Stomach (tissue), 4 donors: ENCODE measurements at regions not wholly inside any gene's neighbourhood (a gene's known extent, or its start where the extent isn't known, plus 50 kb on each side); places are given as distances from the start of the nearest gene placed in this dataset.

ENCODE experiments used
- EP300 ChIP-seq: sonication (generic); formaldehyde crosslinking; IDR thresholded peaks from one replicate; pipeline ENCODE4 v1.6.1; 2017; ENCODE audit warnings: antibody characterized with exemption
- POLR2A ChIP-seq, 4 donors: fragments of 450-650 bp; IDR thresholded peaks; one replicate each; pipeline ENCODE4 v1.6.1; 2016; ENCODE audit warnings: antibody characterized with exemption in 4 of 4, control low read depth in 2 of 4, mild to moderate bottlenecking in 1 of 4, moderate library complexity in 1 of 4
- TF ChIP-seq, protein P1 (sequence below), 7 experiments: fragments of 450-650 bp in 4 of 7; fragments of 200-600 bp in 3 of 7; sonication (generic) in 3 of 7; IDR thresholded peaks; one replicate each; pipeline ENCODE4 v1.5.1; 2016 to 2019; ENCODE audit warnings: antibody characterized with exemption in 7 of 7, control low read depth in 2 of 7, mild to moderate bottlenecking in 1 of 7

GRCh38 chr17:45730192-45730591, 53.9 kb upstream of the CRHR1 start:
- TF ChIP-seq, protein P1, sequence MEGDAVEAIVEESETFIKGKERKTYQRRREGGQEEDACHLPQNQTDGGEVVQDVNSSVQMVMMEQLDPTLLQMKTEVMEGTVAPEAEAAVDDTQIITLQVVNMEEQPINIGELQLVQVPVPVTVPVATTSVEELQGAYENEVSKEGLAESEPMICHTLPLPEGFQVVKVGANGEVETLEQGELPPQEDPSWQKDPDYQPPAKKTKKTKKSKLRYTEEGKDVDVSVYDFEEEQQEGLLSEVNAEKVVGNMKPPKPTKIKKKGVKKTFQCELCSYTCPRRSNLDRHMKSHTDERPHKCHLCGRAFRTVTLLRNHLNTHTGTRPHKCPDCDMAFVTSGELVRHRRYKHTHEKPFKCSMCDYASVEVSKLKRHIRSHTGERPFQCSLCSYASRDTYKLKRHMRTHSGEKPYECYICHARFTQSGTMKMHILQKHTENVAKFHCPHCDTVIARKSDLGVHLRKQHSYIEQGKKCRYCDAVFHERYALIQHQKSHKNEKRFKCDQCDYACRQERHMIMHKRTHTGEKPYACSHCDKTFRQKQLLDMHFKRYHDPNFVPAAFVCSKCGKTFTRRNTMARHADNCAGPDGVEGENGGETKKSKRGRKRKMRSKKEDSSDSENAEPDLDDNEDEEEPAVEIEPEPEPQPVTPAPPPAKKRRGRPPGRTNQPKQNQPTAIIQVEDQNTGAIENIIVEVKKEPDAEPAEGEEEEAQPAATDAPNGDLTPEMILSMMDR (IDR thresholded peaks at IDR 0.05) = no peak
- TF ChIP-seq EP300 = no peak
- TF ChIP-seq POLR2A (IDR thresholded peaks at IDR 0.05) = no peak
